CD4-positive, alpha-beta T cell (primary cell): ENCODE measurements at regions not wholly inside any gene's neighbourhood (a gene's known extent, or its start where the extent isn't known, plus 50 kb on each side); places are given as distances from the start of the nearest gene placed in this dataset.
"Not testable (repeated sequence)": the region's sequence is repeated elsewhere in the genome, so short reads cannot be mapped to it uniquely, and the experiment has no call there.

Experiments
- ATAC-seq: fragments of 200-7000 bp; cut with Tn5 transposase; one replicate; pipeline ENCODE4 v1.10.0; 2022; ENCODE audit warnings: mild to moderate bottlenecking; ENCODE audit not compliant: poor library complexity
- CTCF ChIA-PET: fragments of 350-600 bp; sonication (Branson Sonifier 250); formaldehyde crosslinking; loops from one replicate; lab custom pipeline; 2021; ENCODE audit warnings: antibody characterized with exemption, inconsistent platforms; lab: Charles Lee
- POLR2A ChIA-PET: fragments of 350-600 bp; sonication (Branson Sonifier 250); formaldehyde crosslinking; loops from one replicate; lab custom pipeline; 2021; ENCODE audit warnings: antibody characterized with exemption, inconsistent platforms; lab: Charles Lee
- DNase-seq, 14 experiments: peaks; one replicate each; pipeline ENCODE4 v3.0.0-alpha.2; 2013 to 2020; ENCODE audit warnings: mixed read lengths in 2 of 14
- H3K27ac ChIP-seq, 2 donors: one replicate each; pipeline versions ENCODE4 v1.5.1 to v1.7.0; 2013; ENCODE audit warnings: low read length in 2 of 2, low read depth in 1 of 2, mild to moderate bottlenecking in 1 of 2
- H3K27me3 ChIP-seq, 2 experiments: 1 replicate in 1 of 2; 2 replicates in 1 of 2; pipeline versions ENCODE4 v1.6.1 to v1.7.0; 2013; ENCODE audit warnings: low read length in 2 of 2, control low read depth in 1 of 2, mild to moderate bottlenecking in 1 of 2, moderate library complexity in 1 of 2; ENCODE audit not compliant: insufficient read depth in 2 of 2, control insufficient read depth in 1 of 2
- H3K36me3 ChIP-seq: one replicate; pipeline ENCODE4 v1.6.1; 2013; ENCODE audit warnings: low read length, control low read depth; ENCODE audit not compliant: insufficient read depth
- H3K4me1 ChIP-seq: one replicate; pipeline ENCODE4 v1.6.1; 2013; ENCODE audit warnings: low read length, control low read depth; ENCODE audit not compliant: insufficient read depth
- H3K4me3 ChIP-seq: one replicate; pipeline ENCODE4 v1.5.1; 2013; ENCODE audit warnings: mild to moderate bottlenecking, low read length, moderate library complexity
- H3K9me3 ChIP-seq, 2 experiments: 1 replicate in 1 of 2; 2 replicates in 1 of 2; pipeline versions ENCODE4 v1.6.1 to v1.7.0; 2013; ENCODE audit warnings: low read length in 2 of 2, mild to moderate bottlenecking in 2 of 2, control low read depth in 1 of 2, moderate library complexity in 1 of 2; ENCODE audit not compliant: control insufficient read depth in 1 of 2, insufficient read depth in 1 of 2
- H3K27ac Mint-ChIP-seq: one replicate; pipeline ENCODE4 v1.8.0; 2020; ENCODE audit warnings: mixed read lengths
- H3K27me3 Mint-ChIP-seq: one replicate; pipeline ENCODE4 v1.8.0; 2021; ENCODE audit warnings: mixed read lengths
- H3K36me3 Mint-ChIP-seq: one replicate; pipeline ENCODE4 v1.8.0; 2021; ENCODE audit warnings: low read depth, mixed read lengths
- H3K4me1 Mint-ChIP-seq: one replicate; pipeline ENCODE4 v1.8.0; 2021; ENCODE audit warnings: low read depth, mixed read lengths
- H3K4me3 Mint-ChIP-seq: one replicate; pipeline ENCODE4 v1.8.0; 2020; ENCODE audit warnings: mild to moderate bottlenecking, mixed read lengths
- H3K9me3 Mint-ChIP-seq: one replicate; pipeline ENCODE4 v1.8.0; 2020; ENCODE audit warnings: mixed read lengths
- CTCF ChIP-seq: fragments of 200-600 bp; IDR thresholded peaks from one replicate; pipeline ENCODE4 v1.8.0; 2022; ENCODE audit warnings: antibody characterized with exemption, mild to moderate bottlenecking
- intact Hi-C, 2 experiments: fragments of 100-400 bp; cut with DNase I in 1 of 2; cut with micrococcal nuclease in 1 of 2; formaldehyde crosslinking; loops; one replicate each; pipeline versions ENCODE4 v1.15.1 to v1.9.0; 2023 to 2025; cut with DNase I, micrococcal nuclease

GRCh38 chr10:33833566-33833965, 499.1 kb upstream of the NRP1 start:
- Histone ChIP-seq H3K4me1 (no peaks in the 10 kb centered on the region), H3K27me3 (peaks cover 0 to 4% of the 10 kb centered on the region in 2 experiments), H3K36me3 (no peaks in the 10 kb centered on the region), H3K9me3 (peaks cover 0 to 8% of the 10 kb centered on the region in 2 experiments), H3K27ac (no peak overlapping the region), H3K4me3 (no peak overlapping the region)
- ChIA-PET CTCF (no interaction called here), POLR2A (no interaction called here)
- no peaks in the 10 kb centered on the region for H3K36me3 Mint-ChIP-seq
- no peak overlapping the region for H3K27ac Mint-ChIP-seq
- peaks cover 3% of the 10 kb centered on the region for H3K9me3 Mint-ChIP-seq
- no peak for TF ChIP-seq CTCF
- ATAC-seq, result no peak
- no peaks in the 10 kb centered on the region for H3K27me3 Mint-ChIP-seq
- H3K4me1 Mint-ChIP-seq, result no peaks in the 10 kb centered on the region
- H3K4me3 Mint-ChIP-seq, result no peak overlapping the region
- intact Hi-C loops, result no loop called here
- no peak for DNase-seq

GRCh38 chr10:33832124-33832787, 497.8 kb upstream of the NRP1 start:
- Mint-ChIP-seq H3K4me3 (no peak overlapping the region), H3K36me3 (no peaks in the 10 kb centered on the region), H3K27me3 (no peaks in the 10 kb centered on the region), H3K27ac (no peak overlapping the region), H3K9me3 (peaks cover 3% of the 10 kb centered on the region), H3K4me1 (no peaks in the 10 kb centered on the region)
- peaks cover 0 to 5% of the 10 kb centered on the region in 2 experiments for H3K9me3 ChIP-seq
- H3K27me3 ChIP-seq, result peaks cover 0 to 4% of the 10 kb centered on the region in 2 experiments
- DNase-seq (no peak), ATAC-seq (no peak)
- intact Hi-C loops, result no loop called here
- H3K4me1 ChIP-seq, result no peaks in the 10 kb centered on the region
- H3K4me3 ChIP-seq, result no peak overlapping the region
- CTCF ChIA-PET, result no interaction called here
- no peak for TF ChIP-seq CTCF
- POLR2A ChIA-PET, result no interaction called here
- no peak overlapping the region for H3K27ac ChIP-seq
- H3K36me3 ChIP-seq, result no peaks in the 10 kb centered on the region

- H3K36me3 Mint-ChIP-seq, result no peaks in the 10 kb centered on the region
- no peaks in the 10 kb centered on the region for H3K4me1 ChIP-seq
- H3K4me3 Mint-ChIP-seq, result no peak overlapping the region
- no peak overlapping the region for H3K27ac ChIP-seq
- intact Hi-C loops, result no loop called here
- H3K27me3 ChIP-seq, result no peaks in the 10 kb centered on the region
- ATAC-seq (no peak), DNase-seq (no peak)
- POLR2A ChIA-PET, result no interaction called here
- peaks cover 3% of the 10 kb centered on the region for H3K9me3 Mint-ChIP-seq
- H3K27ac Mint-ChIP-seq, result no peak overlapping the region
- H3K36me3 ChIP-seq, result no peaks in the 10 kb centered on the region
- CTCF ChIA-PET, result no interaction called here
- TF ChIP-seq CTCF, result no peak
- H3K9me3 ChIP-seq, result peaks cover 0 to 5% of the 10 kb centered on the region in 2 experiments
- no peak overlapping the region for H3K4me3 ChIP-seq
- no peaks in the 10 kb centered on the region for H3K4me1 Mint-ChIP-seq
- no peaks in the 10 kb centered on the region for H3K27me3 Mint-ChIP-seq
Observed at GRCh38 chr10:33831591-33831990, 497.1 kb upstream of the NRP1 start.

GRCh38 chr10:33829899-33830298, 495.4 kb upstream of the NRP1 start:
- intact Hi-C loops, H3K4me1 ChIP-seq, H3K27me3 ChIP-seq, H3K9me3 ChIP-seq, H3K9me3 Mint-ChIP-seq, CTCF ChIA-PET, POLR2A ChIA-PET, H3K36me3 ChIP-seq, H3K4me1 Mint-ChIP-seq, H3K36me3 Mint-ChIP-seq, H3K4me3 ChIP-seq, ATAC-seq, H3K27ac Mint-ChIP-seq, DNase-seq, H3K27me3 Mint-ChIP-seq, H3K27ac ChIP-seq, H3K4me3 Mint-ChIP-seq: not testable (repeated sequence)
